GM12873 (cell line): ENCODE measurements at regions not wholly inside any gene's neighbourhood (a gene's known extent, or its start where the extent isn't known, plus 50 kb on each side); places are given as distances from the start of the nearest gene placed in this dataset.

Experiments used
- TF ChIP-seq, protein P1 (sequence below): IDR thresholded peaks from 2 replicates; pipeline ENCODE4 v1.5.1; 2012; ENCODE audit warnings: low read depth, mild to moderate bottlenecking, moderate library complexity, low read length, control low read depth; ENCODE audit not compliant: insufficient read depth; ENCODE audit errors: missing control alignments

DNA sequence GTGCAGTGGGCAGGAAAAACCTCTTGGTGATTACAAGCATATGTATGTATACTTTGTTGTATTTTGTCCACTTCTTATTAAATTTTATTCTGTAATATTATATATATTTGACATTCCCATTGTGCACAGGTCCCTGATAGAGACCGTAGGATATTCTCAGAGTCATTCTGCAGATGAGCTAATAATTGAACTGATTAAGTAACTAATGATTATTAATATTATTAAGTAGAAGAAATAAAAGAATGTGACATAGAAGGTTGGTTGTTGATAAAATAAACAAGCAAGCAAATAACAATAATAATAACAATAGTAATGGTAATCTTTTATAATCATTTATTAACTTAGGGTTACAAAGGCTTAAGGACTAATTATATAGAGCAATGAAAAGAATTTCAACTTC lies 780.6 kb upstream of the ZWINT start:
- TF ChIP-seq, protein P1, sequence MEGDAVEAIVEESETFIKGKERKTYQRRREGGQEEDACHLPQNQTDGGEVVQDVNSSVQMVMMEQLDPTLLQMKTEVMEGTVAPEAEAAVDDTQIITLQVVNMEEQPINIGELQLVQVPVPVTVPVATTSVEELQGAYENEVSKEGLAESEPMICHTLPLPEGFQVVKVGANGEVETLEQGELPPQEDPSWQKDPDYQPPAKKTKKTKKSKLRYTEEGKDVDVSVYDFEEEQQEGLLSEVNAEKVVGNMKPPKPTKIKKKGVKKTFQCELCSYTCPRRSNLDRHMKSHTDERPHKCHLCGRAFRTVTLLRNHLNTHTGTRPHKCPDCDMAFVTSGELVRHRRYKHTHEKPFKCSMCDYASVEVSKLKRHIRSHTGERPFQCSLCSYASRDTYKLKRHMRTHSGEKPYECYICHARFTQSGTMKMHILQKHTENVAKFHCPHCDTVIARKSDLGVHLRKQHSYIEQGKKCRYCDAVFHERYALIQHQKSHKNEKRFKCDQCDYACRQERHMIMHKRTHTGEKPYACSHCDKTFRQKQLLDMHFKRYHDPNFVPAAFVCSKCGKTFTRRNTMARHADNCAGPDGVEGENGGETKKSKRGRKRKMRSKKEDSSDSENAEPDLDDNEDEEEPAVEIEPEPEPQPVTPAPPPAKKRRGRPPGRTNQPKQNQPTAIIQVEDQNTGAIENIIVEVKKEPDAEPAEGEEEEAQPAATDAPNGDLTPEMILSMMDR = no peak

DNA sequence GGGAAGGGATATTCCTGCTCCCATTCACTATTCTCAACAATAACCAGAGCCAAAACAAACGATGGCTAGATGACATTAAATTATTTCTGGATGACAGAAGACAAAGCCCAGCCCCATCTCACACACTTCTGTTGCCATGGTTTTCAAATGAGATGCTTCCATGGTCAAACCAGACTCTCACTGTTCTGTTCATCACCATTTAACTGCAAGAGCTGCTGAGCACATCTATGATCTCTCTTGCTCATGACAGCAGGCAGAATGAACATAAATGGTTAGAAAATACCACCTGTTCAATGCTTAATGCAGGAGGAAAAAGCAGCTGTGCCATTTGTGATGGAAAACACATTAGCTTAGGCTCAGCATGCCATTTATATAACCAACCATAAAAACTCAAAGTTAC lies 758.6 kb upstream of the ZWINT start:
- TF ChIP-seq, protein P1 = no peak

DNA sequence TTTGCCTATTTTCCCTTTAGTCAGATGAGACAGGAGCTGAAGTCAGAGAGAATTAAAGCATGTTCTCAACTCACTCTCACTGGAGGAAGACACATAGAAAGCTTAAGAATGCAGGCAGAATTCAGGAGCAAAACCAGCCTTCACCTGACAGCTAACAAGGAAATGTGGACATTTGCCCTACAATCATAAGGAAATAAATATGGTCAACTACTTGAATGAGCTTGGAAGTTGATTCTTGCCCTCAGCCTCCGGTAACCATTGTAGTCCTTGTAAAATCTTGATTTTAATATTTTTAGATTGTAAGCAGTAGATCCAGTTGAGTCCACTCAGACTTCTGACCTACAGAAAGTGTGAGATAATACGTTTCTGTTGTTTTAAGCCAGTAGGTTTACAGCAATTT lies 752.5 kb upstream of the ZWINT start:
- TF ChIP-seq, protein P1 = no peak

DNA sequence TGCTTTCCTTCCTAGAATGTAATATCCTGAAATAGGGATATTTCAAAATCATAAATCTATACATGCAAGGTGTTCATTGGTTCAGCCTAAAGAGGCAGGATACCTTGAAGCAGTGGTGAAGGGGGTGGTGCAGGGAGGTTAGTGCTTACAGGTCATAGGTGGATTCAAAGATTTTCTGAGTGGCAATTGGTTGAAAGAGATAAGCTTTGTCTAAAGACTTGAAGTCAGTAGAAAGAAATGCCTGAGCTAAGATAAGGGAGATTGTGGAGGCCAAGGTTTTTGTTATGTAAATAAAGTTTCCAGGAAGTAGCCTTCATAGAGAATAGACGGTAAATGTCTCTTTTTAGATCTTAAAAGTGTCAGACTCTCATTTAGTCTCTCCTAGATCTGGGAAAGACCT lies 741.2 kb upstream of the ZWINT start:
- TF ChIP-seq, protein P1 = no peak

DNA sequence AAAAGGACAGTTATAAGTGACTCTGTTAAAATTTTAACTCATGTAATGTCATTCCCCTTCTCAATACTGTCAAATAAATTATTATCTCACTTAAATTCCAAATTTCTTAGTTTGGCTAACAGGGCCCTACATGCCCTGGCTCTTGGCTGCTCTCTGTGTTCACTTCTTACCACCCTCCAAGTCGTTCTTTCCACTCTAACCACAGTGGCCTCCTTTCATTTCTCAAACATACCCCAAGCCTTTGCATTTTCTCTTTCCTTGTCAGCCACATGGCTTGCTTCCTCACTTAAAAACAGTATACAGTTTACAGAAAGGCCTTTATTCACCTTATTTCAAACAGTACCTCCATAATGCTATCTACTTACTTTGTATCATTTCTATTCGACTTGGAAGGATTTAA lies 737.1 kb upstream of the ZWINT start:
- TF ChIP-seq, protein P1 = no peak

DNA sequence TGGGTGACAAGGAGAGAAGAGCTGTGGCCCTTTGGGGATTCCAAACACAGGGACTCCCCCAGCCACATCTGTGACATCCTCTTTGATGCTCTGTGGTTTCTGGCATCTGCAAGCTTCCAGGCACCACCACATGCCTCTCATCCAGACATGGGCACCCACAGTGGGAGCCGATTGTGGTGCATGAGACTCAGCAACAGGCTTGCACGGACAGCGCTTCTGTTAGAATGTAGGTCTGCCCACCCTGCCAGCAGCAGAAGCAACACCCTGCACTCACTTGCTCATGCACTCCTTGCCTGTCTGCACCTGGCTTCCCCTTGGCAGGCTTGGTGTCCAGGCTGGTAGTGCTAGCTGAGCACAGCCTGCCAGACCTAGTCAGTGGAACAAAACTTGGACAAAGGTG lies 735.0 kb upstream of the ZWINT start:
- TF ChIP-seq, protein P1 = no peak

DNA sequence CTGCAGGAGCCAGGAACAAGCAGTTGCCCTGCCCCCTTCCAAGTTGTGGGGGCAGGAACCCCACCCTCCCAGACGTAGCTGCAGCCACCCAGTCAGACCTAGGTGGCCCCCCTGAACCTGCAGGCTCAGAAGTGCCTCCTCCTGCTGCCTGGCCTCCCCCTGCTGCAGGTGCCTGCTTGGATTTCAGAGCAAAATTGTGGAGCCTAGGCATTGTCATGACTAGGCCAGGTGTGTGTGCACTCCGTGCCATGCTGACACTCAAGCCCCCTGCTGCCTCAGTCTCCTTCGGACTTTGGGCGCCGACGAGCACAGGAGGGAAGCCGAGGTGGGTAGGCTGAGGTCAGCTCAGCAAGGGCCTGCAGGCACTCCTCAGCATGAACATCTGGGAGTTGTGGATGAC lies 733.9 kb upstream of the ZWINT start:
- TF ChIP-seq, protein P1 = no peak
